Peyer's patch (tissue), 4 donors: ENCODE measurements at regions not wholly inside any gene's neighbourhood (a gene's known extent, or its start where the extent isn't known, plus 50 kb on each side); places are given as distances from the start of the nearest gene placed in this dataset.

Experiments
- DNase-seq, 3 donors: peaks; one replicate each; pipeline ENCODE4 v3.0.0-alpha.2; 2017 to 2019
- H3K27ac ChIP-seq, 4 donors: fragments of 200-600 bp; sonication (generic); one replicate each; pipeline ENCODE4 v1.5.1; 2016 to 2019
- H3K27me3 ChIP-seq, 2 donors: fragments of 200-600 bp; sonication (generic); one replicate each; pipeline ENCODE4 v1.5.1; 2019
- H3K36me3 ChIP-seq, 3 donors: fragments of 200-600 bp; sonication (generic); one replicate each; pipeline ENCODE4 v1.5.1; 2016 to 2019
- H3K4me1 ChIP-seq, 4 donors: fragments of 200-600 bp; sonication (generic); one replicate each; pipeline ENCODE4 v1.5.1; 2016 to 2019
- H3K4me3 ChIP-seq, 4 donors: fragments of 200-600 bp; sonication (generic); 1 replicate in 3 of 4; 2 replicates in 1 of 4; pipeline ENCODE4 v1.5.1; 2016 to 2019; ENCODE audit warnings: mild to moderate bottlenecking in 1 of 4
- H3K9me3 ChIP-seq, 4 donors: fragments of 200-600 bp; sonication (generic); one replicate each; pipeline ENCODE4 v1.5.1; 2016 to 2019; ENCODE audit warnings: mild to moderate bottlenecking in 1 of 4
- CTCF ChIP-seq, 6 experiments: fragments of 450-650 bp in 4 of 6; fragments of 200-600 bp in 2 of 6; sonication (generic) in 1 of 6; IDR thresholded peaks; one replicate each; pipeline ENCODE4 v1.5.1; 2017 to 2019; ENCODE audit warnings: antibody characterized with exemption in 6 of 6, mild to moderate bottlenecking in 3 of 6, moderate library complexity in 1 of 6
- POLR2A ChIP-seq, 2 donors: fragments of 450-650 bp; IDR thresholded peaks; one replicate each; pipeline ENCODE4 v1.5.1; 2017; ENCODE audit warnings: antibody characterized with exemption in 2 of 2, mild to moderate bottlenecking in 2 of 2, moderate library complexity in 2 of 2

DNA sequence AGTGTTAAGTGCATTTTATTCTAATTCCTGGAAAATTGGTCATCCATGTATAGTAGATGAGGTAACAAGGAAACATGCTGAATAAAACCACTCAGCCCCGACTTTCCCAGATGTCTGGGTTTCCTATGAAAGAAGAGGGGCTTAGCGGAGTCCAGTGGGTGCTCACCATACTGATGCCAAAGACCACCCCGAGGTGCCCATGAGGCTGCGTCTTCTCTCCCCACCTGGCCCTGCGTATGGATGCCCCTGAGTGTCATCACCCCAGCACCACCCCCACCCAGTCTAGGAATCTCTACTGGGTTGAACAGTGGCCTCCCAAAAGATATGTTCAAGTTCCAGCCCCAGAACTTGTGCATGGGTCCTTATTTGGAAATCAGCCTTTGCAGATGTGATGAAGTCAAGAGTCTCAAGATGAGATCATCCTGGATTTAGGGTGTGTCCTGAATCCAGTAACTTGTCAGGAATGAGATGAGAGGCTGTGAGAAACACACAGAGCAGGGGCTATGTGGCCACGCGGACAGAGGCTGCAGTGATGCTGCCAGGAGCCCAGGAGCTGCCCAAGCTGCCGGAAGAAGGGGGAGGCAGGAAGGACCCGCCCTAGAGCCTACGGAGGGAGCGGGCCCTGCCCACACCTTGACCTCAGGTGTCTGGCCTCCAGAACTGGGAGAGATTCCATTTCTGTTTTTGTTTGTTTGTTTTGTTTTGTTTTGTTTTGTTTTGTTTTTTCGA, 124.6 kb upstream of the CDH4 start:
- H3K9me3 ChIP-seq = no peaks in the 10 kb centered on the region
- no peak for TF ChIP-seq CTCF (IDR thresholded peaks at IDR 0.05)
- no peak overlapping the region for H3K4me3 ChIP-seq
- no peaks in the 10 kb centered on the region for H3K4me1 ChIP-seq
- no peaks in the 10 kb centered on the region for H3K27me3 ChIP-seq
- no peak for DNase-seq
- no peaks in the 10 kb centered on the region for H3K36me3 ChIP-seq
- no peak overlapping the region for H3K27ac ChIP-seq

GRCh38 chr20:61128701-61129269, 123.3 kb upstream of the CDH4 start:
- no peak overlapping the region for H3K4me3 ChIP-seq
- TF ChIP-seq CTCF (IDR thresholded peaks at IDR 0.05) (no peak), POLR2A (IDR thresholded peaks at IDR 0.05) (no peak)
- H3K36me3 ChIP-seq = no peaks in the 10 kb centered on the region
- no peaks in the 10 kb centered on the region for H3K9me3 ChIP-seq
- H3K4me1 ChIP-seq = no peaks in the 10 kb centered on the region
- no peak for DNase-seq
- H3K27me3 ChIP-seq = no peaks in the 10 kb centered on the region
- H3K27ac ChIP-seq = no peak overlapping the region

DNA sequence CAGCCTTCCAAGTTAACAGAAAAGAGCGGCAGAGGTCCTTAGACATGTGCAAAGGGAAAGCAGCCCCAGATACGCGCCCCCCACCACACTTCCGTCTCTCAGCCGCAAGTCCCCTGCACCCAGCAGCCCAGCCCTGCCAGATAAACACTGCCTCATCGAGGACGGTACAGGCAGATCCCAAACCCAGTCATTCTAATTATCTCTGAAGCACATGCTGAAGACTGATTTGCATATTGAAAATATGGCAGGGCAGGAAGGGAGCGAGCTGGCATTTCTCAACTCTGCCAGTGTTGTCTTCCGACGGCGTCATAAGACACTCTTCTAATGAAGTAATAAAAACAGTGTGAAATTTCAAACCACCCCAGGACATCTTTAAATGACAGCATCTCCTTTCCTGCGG, 122.8 kb upstream of the CDH4 start:
- DNase-seq = no peak
- Histone ChIP-seq H3K4me1 (no peaks in the 10 kb centered on the region), H3K27ac (no peak overlapping the region), H3K4me3 (no peak overlapping the region), H3K36me3 (no peaks in the 10 kb centered on the region), H3K27me3 (no peaks in the 10 kb centered on the region), H3K9me3 (no peaks in the 10 kb centered on the region)
- TF ChIP-seq CTCF (IDR thresholded peaks at IDR 0.05) = no peak
- TF ChIP-seq POLR2A (IDR thresholded peaks at IDR 0.05) = no peak

DNA sequence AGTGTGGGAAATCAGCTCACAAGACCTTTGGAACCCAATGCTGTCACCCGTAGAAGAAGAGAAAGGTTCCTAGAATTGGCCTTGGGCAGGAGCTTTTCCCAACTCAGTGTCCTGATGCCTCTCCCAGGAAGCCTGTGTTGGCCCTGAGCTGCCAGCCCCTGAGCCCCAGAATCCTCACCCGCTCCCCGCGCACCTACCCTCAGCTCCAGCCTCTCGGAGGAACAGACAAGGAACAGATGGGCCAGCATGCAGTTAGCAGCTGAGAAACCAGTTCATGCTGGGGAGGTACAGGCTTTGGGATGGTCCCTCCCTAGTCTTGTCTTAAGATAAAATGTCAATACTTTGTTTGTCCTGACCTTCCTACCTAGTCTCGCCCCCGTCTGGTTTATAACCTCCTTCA, 121.9 kb upstream of the CDH4 start:
- Histone ChIP-seq H3K27ac (no peak overlapping the region), H3K9me3 (no peaks in the 10 kb centered on the region), H3K27me3 (no peaks in the 10 kb centered on the region), H3K36me3 (no peaks in the 10 kb centered on the region), H3K4me1 (no peaks in the 10 kb centered on the region), H3K4me3 (no peak overlapping the region)
- TF ChIP-seq POLR2A (IDR thresholded peaks at IDR 0.05) (no peak), CTCF (IDR thresholded peaks at IDR 0.05) (no peak)
- no peak for DNase-seq

DNA sequence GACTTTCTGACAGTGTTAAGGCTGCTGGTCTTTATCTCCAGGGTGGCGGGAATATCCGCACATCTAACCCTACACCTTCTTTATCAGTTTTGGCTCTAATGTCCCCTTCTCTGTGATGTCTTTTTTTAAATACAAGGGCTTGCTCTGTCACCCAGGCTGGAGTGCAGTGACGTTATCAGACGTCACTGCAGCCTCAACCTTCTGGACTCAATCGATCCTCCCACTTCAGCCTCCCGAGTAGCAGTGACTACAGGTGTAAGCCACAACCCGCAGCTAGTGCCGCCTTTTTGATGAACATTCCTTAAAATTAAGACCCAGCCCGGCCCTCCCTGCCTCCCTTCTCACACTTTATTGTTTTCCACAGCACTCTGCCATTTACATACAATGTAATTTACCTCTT, 120.1 kb upstream of the CDH4 start:
- H3K9me3 ChIP-seq = no peaks in the 10 kb centered on the region
- H3K4me3 ChIP-seq = no peak overlapping the region
- no peaks in the 10 kb centered on the region for H3K27me3 ChIP-seq
- no peaks in the 10 kb centered on the region for H3K4me1 ChIP-seq
- DNase-seq = no peak
- no peaks in the 10 kb centered on the region for H3K36me3 ChIP-seq
- TF ChIP-seq CTCF (IDR thresholded peaks at IDR 0.05) (no peak), POLR2A (IDR thresholded peaks at IDR 0.05) (no peak)
- no peak overlapping the region for H3K27ac ChIP-seq
